ENCODE measurements at regions not wholly inside any gene's neighbourhood (a gene's known extent, or its start where the extent isn't known, plus 50 kb on each side); places are given as distances from the start of the nearest gene placed in this dataset.

DNA sequence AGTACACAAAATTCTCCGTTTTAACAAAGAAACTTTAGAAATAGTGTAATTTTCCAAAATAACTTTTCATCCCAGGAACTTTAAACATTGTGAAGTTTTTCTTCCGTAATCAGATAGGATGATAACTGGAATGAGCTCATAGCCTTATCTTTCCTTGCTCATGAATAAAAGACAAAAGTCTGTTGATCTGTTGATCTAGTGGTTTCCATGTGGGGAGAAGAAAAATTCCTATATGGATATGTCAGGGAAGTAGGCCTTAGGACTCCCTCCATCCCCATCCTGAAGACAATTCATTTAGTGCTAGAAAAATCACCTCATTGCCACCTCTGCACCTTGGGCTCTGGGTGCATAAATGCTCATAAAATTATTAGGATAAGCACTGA lies 266.6 kb downstream of the SMARCA2 start:
- no peak overlapping the region for H3K9ac ChIP-seq (ENCODE audit: insufficient read depth, low read depth, low read length)
- FAIRE-seq (no peak), ATAC-seq (no peak), DNase-seq (ENCODE audit: low spot score) (no peak)
- H3K9me3 ChIP-seq (ENCODE audit: low read length), result no peaks in the 10 kb centered on the region
- no peak overlapping the region for H3K27ac ChIP-seq (ENCODE audit: extremely low read length, insufficient read depth, low read length)
- no peak overlapping the region for H2AFZ ChIP-seq (ENCODE audit: low read length)
- no peaks in the 10 kb centered on the region for H3K36me3 ChIP-seq (replicated peaks in 1 of 2; ENCODE audit: control insufficient read depth in 1 of 2, insufficient read depth in 2 of 2, low read length in 2 of 2)
- no peak overlapping the region for H3K4me3 ChIP-seq (replicated peaks in 1 of 3; ENCODE audit: insufficient read depth in 1 of 3, low read depth in 2 of 3, low read length in 3 of 3)
- WGBS (ENCODE audit: low lambda C conversion rate), result 53% methylated on average over 2 of the region's 2 CpGs
- TF ChIP-seq HHEX (CRISPR knock-in tag; IDR thresholded peaks at IDR 0.05), result no peak
- TF ChIP-seq MZF1 (CRISPR knock-in tag; IDR thresholded peaks at IDR 0.05; ENCODE audit: borderline replicate concordance), result no peak
- no peak for TF ChIP-seq ZNF766 (CRISPR knock-in tag; IDR thresholded peaks at IDR 0.05; ENCODE audit: borderline replicate concordance)
- no peak for TF ChIP-seq ASH2L (IDR thresholded peaks at IDR 0.05; ENCODE audit: insufficient read length, low read depth, low read length)
- H3K79me2 ChIP-seq (ENCODE audit: insufficient read depth, low read length), result no peaks in the 10 kb centered on the region
- in situ Hi-C loops (cut with HindIII; ENCODE audit: extremely low pct_ligation_motif_present, low pct_unique_long_range_greater_than_20kb) (no loop called here), intact Hi-C loops (cut with micrococcal nuclease; ENCODE audit: unreplicated experiment) (no loop called here)
- no TSS peak for BruUV-seq (replicated peaks)
- H3K27me3 ChIP-seq (ENCODE audit: control insufficient read depth in 1 of 2, insufficient read depth in 2 of 2, low read length in 2 of 2), result 0 out of 5 replicates have a peak, but pooled peaks cover 0 to 2% of the 10 kb centered on the region in 2 experiments
- no peaks in the 10 kb centered on the region for H4K20me1 ChIP-seq (ENCODE audit: insufficient read depth, low read length)
- POLR2A ChIA-PET, result no interaction called here
- H3K4me1 ChIP-seq (ENCODE audit: insufficient read depth, low read length), result peaks cover 9% of the 10 kb centered on the region
- CTCF ChIA-PET (ENCODE audit: low intra/inter-chr PET ratio, low total read pairs), result no interaction called here
- no peak overlapping the region for H3K4me2 ChIP-seq (ENCODE audit: low read depth, low read length)

DNA sequence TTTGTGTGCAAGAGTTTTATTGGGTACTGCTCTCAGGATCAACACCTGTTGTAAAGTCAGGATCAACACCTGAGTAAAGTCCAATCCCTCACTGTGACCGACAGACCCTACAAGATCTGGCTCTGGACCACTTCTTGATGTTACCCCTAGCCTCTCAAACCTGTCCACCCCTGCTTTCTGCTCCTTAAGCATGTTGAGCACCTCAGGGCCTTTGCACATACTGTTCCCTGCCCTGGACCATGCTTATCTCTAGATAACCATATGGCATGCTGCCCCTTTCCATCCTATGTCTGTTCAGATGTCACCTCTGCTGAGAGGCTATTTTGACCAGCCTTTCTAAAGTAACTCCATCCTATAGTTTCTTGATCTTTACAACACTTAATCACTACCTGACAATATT lies 269.6 kb downstream of the SMARCA2 start:
- Histone ChIP-seq H3K4me1 (ENCODE audit: insufficient read depth, low read length) (peaks cover 21% of the 10 kb centered on the region), H3K36me3 (replicated peaks in 1 of 2; ENCODE audit: control insufficient read depth in 1 of 2, insufficient read depth in 2 of 2, low read length in 2 of 2) (no peaks in the 10 kb centered on the region), H3K9me3 (ENCODE audit: low read length) (no peaks in the 10 kb centered on the region), H3K9ac (ENCODE audit: insufficient read depth, low read depth, low read length) (no peak overlapping the region), H3K79me2 (ENCODE audit: insufficient read depth, low read length) (no peaks in the 10 kb centered on the region), H3K4me3 (replicated peaks in 1 of 3; ENCODE audit: insufficient read depth in 1 of 3, low read depth in 2 of 3, low read length in 3 of 3) (no peak overlapping the region), H3K27ac (ENCODE audit: extremely low read length, insufficient read depth, low read length) (no peak overlapping the region), H3K4me2 (ENCODE audit: low read depth, low read length) (no peak overlapping the region), H4K20me1 (ENCODE audit: insufficient read depth, low read length) (no peaks in the 10 kb centered on the region), H3K27me3 (ENCODE audit: control insufficient read depth in 1 of 2, insufficient read depth in 2 of 2, low read length in 2 of 2) (no peaks in the 10 kb centered on the region; a peak in 1 of 5 replicates), H2AFZ (ENCODE audit: low read length) (no peak overlapping the region)
- FAIRE-seq (no peak), DNase-seq (ENCODE audit: low spot score) (no peak), ATAC-seq (no peak)
- intact Hi-C loops (cut with micrococcal nuclease; ENCODE audit: unreplicated experiment), result no loop called here
- BruUV-seq (replicated peaks), result no TSS peak
- WGBS (ENCODE audit: low lambda C conversion rate), result 0% methylated on average over 1 of the region's 1 CpG
- in situ Hi-C loops (cut with HindIII; ENCODE audit: extremely low pct_ligation_motif_present, low pct_unique_long_range_greater_than_20kb), result no loop called here
- ChIA-PET CTCF (ENCODE audit: low intra/inter-chr PET ratio, low total read pairs) (no interaction called here), POLR2A (no interaction called here)
- TF ChIP-seq HDAC6 (IDR thresholded peaks at IDR 0.05; ENCODE audit: low read depth, low read length), result no peak
- no peak for TF ChIP-seq ZNF672 (CRISPR knock-in tag; IDR thresholded peaks at IDR 0.05)
- no peak for TF ChIP-seq NCOA2 (CRISPR knock-in tag; IDR thresholded peaks at IDR 0.05)
- TF ChIP-seq ERF (CRISPR knock-in tag; IDR thresholded peaks at IDR 0.05), result no peak
- no peak for TF ChIP-seq ZNF878 (CRISPR knock-in tag; IDR thresholded peaks at IDR 0.05)
- TF ChIP-seq, protein P1, sequence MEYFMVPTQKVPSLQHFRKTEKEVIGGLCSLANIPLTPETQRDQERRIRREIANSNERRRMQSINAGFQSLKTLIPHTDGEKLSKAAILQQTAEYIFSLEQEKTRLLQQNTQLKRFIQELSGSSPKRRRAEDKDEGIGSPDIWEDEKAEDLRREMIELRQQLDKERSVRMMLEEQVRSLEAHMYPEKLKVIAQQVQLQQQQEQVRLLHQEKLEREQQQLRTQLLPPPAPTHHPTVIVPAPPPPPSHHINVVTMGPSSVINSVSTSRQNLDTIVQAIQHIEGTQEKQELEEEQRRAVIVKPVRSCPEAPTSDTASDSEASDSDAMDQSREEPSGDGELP (IDR thresholded peaks at IDR 0.05; ENCODE audit: borderline replicate concordance, low read depth), result no peak
- TF ChIP-seq SMYD3 (CRISPR knock-in tag; IDR thresholded peaks at IDR 0.05), result no peak
- TF ChIP-seq ZNF7 (CRISPR knock-in tag; IDR thresholded peaks at IDR 0.05), result no peak
- TF ChIP-seq ZSCAN25 (CRISPR knock-in tag; IDR thresholded peaks at IDR 0.05), result no peak
- TF ChIP-seq, protein P2, sequence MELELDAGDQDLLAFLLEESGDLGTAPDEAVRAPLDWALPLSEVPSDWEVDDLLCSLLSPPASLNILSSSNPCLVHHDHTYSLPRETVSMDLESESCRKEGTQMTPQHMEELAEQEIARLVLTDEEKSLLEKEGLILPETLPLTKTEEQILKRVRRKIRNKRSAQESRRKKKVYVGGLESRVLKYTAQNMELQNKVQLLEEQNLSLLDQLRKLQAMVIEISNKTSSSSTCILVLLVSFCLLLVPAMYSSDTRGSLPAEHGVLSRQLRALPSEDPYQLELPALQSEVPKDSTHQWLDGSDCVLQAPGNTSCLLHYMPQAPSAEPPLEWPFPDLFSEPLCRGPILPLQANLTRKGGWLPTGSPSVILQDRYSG (CRISPR knock-in tag; IDR thresholded peaks at IDR 0.05), result no peak
- no peak for TF ChIP-seq SP140L (CRISPR knock-in tag; IDR thresholded peaks at IDR 0.05; ENCODE audit: borderline replicate concordance)
- no peak for TF ChIP-seq LCORL (IDR thresholded peaks at IDR 0.05)
- TF ChIP-seq LCORL (CRISPR knock-in tag; IDR thresholded peaks at IDR 0.05), result no peak
- no peak for TF ChIP-seq POLR2AphosphoS2 (IDR thresholded peaks at IDR 0.05; ENCODE audit: low read depth, low read length)

All from HepG2 (cell line).